ENCODE measurements at regions not wholly inside any gene's neighbourhood (a gene's known extent, or its start where the extent isn't known, plus 50 kb on each side); places are given as distances from the start of the nearest gene placed in this dataset.

- no peak for DNase-seq
Measured at GRCh38 chr17:17419166-17419565, 57.6 kb upstream of the MED9 start.

DNA sequence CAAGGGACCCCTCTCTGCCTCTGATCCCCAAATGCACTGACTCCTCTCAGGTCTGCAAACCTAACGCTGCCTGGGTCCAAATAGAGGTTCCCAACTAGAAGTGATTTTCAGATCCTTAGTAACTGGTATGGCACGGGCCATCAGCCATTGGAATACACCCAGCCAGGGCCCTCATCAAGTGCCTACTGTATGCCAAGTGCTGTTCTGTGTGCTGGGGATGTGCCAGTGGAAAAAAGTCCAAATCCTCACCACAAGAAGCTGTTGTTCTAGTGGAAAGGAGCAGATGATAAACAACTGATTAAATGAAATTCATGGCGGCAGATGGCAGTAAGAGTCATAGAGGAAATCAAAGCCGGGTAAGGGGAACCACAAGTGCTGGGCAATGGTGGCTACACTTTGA, 57.2 kb upstream of the MED9 start:
- no peak for DNase-seq

DNA sequence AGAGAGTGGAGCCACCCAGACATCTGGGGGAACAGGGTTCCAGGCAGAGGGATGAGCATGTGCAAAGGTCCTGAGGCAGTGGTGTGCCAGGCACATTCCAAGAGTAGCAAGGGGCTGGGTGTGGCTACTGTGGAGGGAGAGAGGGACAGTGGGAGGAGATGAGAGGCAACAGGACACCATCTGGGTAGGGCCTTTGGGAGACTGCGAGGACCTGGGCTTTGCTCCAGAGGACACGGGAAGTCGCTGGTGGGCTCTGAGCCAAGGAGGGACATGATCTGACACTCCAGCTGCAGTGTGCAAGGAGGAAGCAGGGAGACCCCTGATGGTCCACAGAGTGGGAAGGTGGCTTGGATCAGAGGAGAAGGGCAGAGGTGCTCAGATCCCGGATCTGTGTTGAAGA, 56.7 kb upstream of the MED9 start:
- DNase-seq, result no peak

DNA sequence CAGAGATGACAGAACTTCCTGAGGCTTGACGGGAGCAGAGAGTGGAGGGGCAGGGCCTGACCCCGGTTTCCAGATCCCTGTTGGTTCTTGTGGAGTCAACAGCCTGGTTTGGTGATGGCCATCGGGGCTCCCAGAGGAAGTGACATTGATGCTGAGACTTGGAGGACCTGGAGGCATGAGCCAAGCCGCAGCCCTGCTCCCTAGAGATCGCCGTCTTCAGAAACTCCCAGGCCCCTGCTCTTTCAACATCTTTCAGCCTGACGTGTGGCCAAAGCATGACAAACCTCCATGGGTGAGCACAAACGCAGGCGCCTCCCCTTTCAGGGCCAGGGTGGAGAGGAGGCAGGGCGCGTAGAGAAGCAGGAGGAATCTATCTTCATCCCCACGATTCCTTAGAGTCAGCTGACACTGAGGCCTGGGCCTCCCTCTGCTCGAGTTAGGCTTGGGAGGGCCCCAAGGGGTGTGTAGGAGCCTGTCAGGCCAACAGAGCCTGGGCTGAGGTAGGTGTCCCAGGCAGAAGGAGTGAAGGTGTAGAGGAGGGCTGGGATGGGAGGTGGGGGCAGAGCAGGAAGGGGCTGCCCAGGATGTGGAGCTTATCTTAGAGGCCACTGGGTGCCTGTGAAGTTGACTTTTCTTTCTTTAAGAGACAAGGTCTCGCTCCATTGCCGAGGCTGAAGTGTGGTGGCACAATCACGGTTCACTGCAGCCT, 56.1 kb upstream of the MED9 start:
- no peak for DNase-seq

GRCh38 chr17:17421346-17422216, 55.2 kb upstream of the MED9 start:
- DNase-seq, result no peak

DNA sequence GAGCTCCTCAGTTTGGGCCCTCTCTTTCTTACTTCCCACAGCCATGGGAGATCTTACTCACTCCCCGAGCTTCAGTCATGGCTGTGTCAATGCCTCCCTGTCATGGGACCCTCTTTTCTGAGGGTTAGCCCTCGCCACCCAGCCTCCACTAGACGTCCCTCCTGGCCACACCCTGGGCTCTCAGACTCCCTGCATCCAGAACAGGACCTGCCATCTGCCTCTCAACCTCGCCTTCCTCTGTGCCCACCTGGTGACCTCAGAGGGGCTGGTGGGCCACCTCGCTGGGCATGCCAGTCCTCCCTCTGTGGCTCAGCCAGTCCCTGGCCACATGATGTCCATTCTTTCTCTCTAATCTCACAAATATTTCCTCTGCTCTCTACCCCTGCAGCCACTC, 54.6 kb upstream of the MED9 start:
- no peak for DNase-seq

GRCh38 chr17:17422641-17423040, 54.2 kb upstream of the MED9 start:
- DNase-seq, result no peak

DNA sequence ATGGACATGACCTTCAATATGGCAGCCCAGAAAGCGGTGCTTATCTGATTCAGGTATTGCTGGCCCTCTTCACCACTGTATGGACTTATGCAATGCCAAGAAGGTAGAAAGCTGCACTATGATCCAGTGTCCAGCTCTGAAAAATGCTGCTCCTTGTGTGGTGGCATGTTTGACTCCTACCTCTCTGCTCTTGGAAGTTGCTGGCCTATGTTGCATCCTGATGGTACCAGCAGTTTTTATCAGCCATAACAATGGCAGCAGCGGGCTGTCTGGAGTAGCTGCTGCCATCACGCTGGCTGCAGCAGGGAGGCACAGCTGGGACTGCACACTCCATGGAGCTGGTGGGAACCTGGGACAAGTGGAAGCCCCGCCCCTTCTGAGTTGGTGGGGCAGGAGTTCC, 53.1 kb upstream of the MED9 start:
- DNase-seq, result no peak

GRCh38 chr17:17424552-17424951, 52.2 kb upstream of the MED9 start:
- DNase-seq, result no peak

DNA sequence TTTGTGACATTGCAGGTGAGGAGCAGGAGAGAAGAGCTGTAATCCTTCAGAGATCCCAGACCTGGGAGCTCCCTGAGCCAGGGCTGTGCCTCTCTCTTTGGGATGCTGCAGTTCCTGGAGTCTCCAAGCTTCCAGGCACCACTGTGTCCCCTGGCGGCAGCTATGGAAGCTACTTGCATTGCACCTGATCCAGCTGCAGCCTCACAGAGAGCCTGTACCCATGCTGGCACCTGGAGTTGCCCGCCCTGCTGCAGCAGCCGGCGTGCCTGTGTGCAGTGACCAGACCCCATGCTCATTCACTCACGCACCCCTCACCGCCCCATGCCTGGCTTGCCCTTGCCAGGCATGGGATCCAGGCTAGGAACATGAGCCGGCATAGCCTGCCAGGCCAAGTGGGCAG, 51.8 kb upstream of the MED9 start:
- no peak for DNase-seq

GRCh38 chr17:17425591-17425990, 51.2 kb upstream of the MED9 start:
- no peak for DNase-seq

DNA sequence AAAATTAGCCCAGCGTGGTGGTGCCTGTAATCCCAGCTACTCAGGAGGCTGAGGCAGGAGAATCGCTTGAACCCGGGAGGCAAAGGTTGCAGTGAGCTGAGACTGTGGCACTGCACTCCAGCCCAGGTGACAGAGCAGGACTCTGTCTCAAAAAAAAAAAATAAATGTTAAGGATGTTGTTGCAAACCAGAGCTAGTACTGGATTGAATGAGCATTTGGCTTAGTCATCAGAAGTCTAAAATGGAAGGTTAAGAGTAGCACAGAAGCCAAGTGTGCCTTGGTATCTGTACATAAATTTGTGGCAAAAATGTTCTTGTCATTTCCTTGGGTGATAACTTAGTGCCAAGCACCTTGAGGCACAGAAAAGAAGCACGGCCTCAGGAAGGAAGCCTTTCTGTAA, 50.6 kb upstream of the MED9 start:
- no peak for DNase-seq
